ENCODE measurements at regions not wholly inside any gene's neighbourhood (a gene's known extent, or its start where the extent isn't known, plus 50 kb on each side); places are given as distances from the start of the nearest gene placed in this dataset.

DNA sequence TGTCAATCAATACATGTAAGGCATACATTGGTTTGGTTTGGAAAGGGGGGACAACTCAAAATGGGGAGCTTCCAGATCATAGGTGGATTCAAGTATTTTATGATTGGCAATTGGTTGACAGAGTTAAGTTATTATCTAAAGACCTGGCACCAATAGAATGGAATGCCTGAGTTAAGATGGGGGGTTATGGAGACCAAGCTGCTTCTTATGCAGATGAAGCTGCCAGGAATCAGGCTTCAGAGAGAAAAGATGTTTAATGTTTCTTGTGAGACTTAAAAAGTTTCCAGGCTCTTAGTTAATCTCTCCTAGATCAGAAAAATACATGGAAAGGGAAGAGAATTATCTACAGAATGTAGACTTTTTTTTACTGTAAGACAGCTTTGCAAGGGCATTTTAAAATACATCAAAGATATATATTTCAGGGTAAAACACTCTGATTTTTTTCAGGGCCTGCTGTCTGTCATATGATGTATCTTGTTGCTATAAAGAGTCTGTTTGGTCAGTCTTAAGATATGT is 1343.2 kb upstream of the LRRTM1 start:
- ChIA-PET RAD21 (ENCODE audit: unreplicated experiment) (no interaction called here), POLR2A (interaction anchor here (1.1 kb wide), 1 partner anchor 22 kb away, joined by 3 read pairs; no protein-coding TSS in a partner anchor), SMC1A (ENCODE audit: uncharacterized antibody, unreplicated experiment) (interaction anchor here (1.4 to 3.6 kb wide), 2 partner anchors 10 to 23 kb away, joined by 4 to 12 read pairs; no protein-coding TSS in a partner anchor), CTCF (no interaction called here)
- Histone ChIP-seq H3K9ac (ENCODE audit: control insufficient read depth, insufficient read depth, low read length) (no peak overlapping the region), H3K27me3 (replicated peaks in 1 of 2; ENCODE audit: control insufficient read depth in 2 of 2, insufficient read depth in 2 of 2, low read length in 1 of 2) (no peaks in the 10 kb centered on the region), H3K9me3 (replicated peaks; ENCODE audit: control insufficient read depth, insufficient read depth, low read length) (no peaks in the 10 kb centered on the region), H3K4me3 (no peak overlapping the region), H2AFZ (ENCODE audit: control insufficient read depth, low read depth, low read length) (no peak overlapping the region), H3K36me3 (ENCODE audit: control insufficient read depth in 2 of 2, insufficient read depth in 2 of 2, low read length in 1 of 2) (no peaks in the 10 kb centered on the region), H4K20me1 (ENCODE audit: control insufficient read depth, insufficient read depth) (no peaks in the 10 kb centered on the region), H3K27ac (ENCODE audit: control insufficient read depth, insufficient read depth) (no peak overlapping the region), H3K79me2 (ENCODE audit: control insufficient read depth, insufficient read depth, low read length) (no peaks in the 10 kb centered on the region), H3K4me1 (ENCODE audit: control insufficient read depth, insufficient read depth, low read length) (no peaks in the 10 kb centered on the region), H3K4me2 (ENCODE audit: control insufficient read depth, insufficient read depth) (no peak overlapping the region)
- ATAC-seq (no peak), FAIRE-seq (no peak), DNase-seq (ENCODE audit: low read depth, low spot score) (no peak)
- intact Hi-C loops (cut with micrococcal nuclease; ENCODE audit: unreplicated experiment) (no loop called here), in situ Hi-C loops (cut with MboI) (no loop called here)
- no TSS peak for BruUV-seq (replicated peaks)
- TF ChIP-seq MEF2B (IDR thresholded peaks at IDR 0.05; ENCODE audit: partially characterized antibody, poor library complexity, severe bottlenecking) (no peak), SMARCA5 (IDR thresholded peaks at IDR 0.05) (no peak), MTA3 (IDR thresholded peaks at IDR 0.05; ENCODE audit: borderline replicate concordance, low read length) (no peak), RCOR1 (conservative IDR thresholded peaks at IDR 0.05; ENCODE audit: low read depth, low read length) (no peak), RELA (IDR thresholded peaks at IDR 0.05; ENCODE audit: borderline replicate concordance, partially characterized antibody) (no peak), SREBF1 (IDR thresholded peaks at IDR 0.05; ENCODE audit: low read length) (no peak), IKZF1 (conservative IDR thresholded peaks at IDR 0.05) (no peak), NR2F1 (conservative IDR thresholded peaks at IDR 0.05) (no peak), ZBED1 (IDR thresholded peaks at IDR 0.05; ENCODE audit: borderline replicate concordance) (no peak), ZNF384 (IDR thresholded peaks at IDR 0.05; ENCODE audit: borderline replicate concordance, low read depth, low read length) (no peak), LARP7 (IDR thresholded peaks at IDR 0.05) (no peak), PML (IDR thresholded peaks at IDR 0.05; ENCODE audit: low read length) (no peak), IKZF2 (IDR thresholded peaks at IDR 0.05) (no peak), EP300 (IDR thresholded peaks at IDR 0.05; ENCODE audit: borderline replicate concordance in 1 of 2, control insufficient read depth in 1 of 2, low read depth in 2 of 2, low read length in 2 of 2) (no peak)
- TF ChIP-seq, protein P1, sequence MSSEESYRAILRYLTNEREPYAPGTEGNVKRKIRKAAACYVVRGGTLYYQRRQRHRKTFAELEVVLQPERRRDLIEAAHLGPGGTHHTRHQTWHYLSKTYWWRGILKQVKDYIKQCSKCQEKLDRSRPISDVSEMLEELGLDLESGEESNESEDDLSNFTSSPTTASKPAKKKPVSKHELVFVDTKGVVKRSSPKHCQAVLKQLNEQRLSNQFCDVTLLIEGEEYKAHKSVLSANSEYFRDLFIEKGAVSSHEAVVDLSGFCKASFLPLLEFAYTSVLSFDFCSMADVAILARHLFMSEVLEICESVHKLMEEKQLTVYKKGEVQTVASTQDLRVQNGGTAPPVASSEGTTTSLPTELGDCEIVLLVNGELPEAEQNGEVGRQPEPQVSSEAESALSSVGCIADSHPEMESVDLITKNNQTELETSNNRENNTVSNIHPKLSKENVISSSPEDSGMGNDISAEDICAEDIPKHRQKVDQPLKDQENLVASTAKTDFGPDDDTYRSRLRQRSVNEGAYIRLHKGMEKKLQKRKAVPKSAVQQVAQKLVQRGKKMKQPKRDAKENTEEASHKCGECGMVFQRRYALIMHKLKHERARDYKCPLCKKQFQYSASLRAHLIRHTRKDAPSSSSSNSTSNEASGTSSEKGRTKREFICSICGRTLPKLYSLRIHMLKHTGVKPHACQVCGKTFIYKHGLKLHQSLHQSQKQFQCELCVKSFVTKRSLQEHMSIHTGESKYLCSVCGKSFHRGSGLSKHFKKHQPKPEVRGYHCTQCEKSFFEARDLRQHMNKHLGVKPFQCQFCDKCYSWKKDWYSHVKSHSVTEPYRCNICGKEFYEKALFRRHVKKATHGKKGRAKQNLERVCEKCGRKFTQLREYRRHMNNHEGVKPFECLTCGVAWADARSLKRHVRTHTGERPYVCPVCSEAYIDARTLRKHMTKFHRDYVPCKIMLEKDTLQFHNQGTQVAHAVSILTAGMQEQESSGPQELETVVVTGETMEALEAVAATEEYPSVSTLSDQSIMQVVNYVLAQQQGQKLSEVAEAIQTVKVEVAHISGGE (CRISPR knock-in tag; IDR thresholded peaks at IDR 0.05), result no peak
